Activated T-cell treated with anti-CD3 and anti-CD28 coated beads for 4 hours (primary cell): ENCODE measurements at regions not wholly inside any gene's neighbourhood (a gene's known extent, or its start where the extent isn't known, plus 50 kb on each side); places are given as distances from the start of the nearest gene placed in this dataset.

Experiments
- DNase-seq: peaks from one replicate; pipeline ENCODE4 v3.0.0-alpha.2; 2020

DNA sequence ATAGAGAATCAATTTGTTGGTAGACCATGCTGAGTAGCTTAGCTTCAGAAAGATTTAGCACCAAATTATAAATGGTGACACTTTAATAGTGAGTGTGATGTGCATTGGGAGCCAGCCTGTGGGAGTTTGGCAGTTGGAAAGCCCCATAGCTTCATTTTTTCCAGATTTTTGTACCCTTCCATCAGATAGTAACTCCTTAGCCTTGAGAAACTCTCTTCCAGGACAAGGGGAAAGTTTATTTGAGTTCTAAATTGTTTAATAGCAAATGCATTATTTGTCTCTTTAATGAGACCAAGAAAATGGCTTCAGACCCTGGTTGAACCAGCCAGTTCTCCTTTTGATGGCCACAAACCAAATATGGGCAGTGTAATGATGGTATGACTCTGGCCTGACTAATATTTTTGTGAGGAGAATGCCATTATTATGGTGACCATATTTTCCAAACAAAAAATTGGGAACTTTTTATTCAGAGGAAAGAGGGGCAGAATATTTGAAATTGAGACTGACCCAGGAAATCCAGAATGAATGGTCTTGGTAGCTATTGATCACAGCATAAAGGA is 49.8 kb downstream of the PLCE1 start:
- no peak for DNase-seq

DNA sequence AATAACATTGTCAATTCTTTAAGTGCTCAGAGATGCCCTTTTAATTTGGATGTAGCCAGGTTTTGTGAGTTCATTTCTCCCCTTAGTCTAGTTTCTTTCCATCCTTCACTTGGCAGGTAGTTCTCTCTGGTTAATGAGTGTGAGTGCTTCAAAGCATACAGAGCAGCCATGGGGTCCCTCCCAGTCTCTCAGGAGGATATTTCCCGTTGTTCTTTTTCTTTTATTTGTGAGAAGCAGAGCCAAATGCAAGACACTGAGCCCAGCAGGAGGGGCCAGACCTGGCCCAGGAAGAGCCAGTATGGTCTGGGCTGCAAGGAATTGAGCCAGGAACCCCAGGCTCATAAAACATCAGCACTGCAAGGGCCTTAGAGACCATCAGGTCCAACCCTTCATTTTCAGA is 52.4 kb downstream of the PLCE1 start:
- no peak for DNase-seq

DNA sequence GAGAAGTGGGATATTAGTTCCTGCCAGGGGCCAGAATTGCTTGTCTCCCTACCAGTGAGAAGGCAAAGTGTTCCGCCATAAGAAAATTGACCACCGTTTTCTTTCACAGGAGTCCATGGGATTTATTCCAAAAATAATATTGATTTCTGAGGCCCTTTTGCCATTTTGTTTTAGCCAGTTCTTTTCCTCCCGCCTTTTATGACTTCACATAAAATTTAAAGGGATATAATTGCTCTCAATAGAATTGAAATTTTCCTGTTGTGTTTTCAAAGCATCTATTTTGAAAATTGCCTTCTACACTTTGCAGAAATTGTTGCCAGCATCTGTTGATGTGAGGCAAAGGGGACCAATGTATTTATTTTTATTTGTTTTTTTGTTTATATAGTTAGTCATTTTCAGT is 53.6 kb downstream of the PLCE1 start:
- DNase-seq: no peak

DNA sequence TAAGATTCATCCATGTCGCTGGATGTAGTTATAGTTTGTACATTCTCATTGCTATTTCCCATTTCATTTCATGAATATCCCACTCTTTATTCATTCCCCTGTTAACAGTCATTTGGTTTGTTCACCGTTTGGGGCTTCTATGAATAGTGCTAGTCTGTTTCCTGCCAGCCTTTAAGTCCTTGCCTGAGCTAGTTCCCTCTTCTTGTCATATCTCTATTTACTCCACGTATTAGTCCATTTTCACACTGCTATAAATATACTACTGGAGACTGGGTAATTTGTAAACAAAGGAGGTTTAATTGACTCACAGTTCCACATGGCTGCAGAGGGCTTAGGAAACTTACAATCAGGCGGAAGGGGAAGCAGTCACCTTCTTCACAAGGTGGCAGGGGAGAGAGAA is 56.2 kb downstream of the PLCE1 start:
- no peak for DNase-seq

DNA sequence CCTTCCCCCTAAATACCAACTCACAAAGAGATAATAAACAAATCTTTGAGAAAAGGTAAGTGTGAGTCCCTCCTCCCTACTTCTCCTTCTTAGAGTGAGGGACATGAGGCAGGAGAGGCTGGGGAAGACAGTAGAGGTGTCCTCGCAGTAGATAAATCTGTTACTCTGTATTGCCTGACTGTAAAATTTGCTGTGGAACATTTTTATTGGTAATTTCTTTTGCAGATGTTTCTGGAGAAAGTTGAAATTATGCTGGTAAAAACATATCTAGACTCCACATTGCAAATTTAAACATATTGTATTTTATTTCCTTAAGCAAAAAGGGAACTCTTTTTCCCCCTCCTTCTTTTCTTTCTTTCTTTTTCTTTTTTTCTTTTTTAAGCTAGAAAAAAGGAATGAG is 58.5 kb downstream of the PLCE1 start:
- no peak for DNase-seq

DNA sequence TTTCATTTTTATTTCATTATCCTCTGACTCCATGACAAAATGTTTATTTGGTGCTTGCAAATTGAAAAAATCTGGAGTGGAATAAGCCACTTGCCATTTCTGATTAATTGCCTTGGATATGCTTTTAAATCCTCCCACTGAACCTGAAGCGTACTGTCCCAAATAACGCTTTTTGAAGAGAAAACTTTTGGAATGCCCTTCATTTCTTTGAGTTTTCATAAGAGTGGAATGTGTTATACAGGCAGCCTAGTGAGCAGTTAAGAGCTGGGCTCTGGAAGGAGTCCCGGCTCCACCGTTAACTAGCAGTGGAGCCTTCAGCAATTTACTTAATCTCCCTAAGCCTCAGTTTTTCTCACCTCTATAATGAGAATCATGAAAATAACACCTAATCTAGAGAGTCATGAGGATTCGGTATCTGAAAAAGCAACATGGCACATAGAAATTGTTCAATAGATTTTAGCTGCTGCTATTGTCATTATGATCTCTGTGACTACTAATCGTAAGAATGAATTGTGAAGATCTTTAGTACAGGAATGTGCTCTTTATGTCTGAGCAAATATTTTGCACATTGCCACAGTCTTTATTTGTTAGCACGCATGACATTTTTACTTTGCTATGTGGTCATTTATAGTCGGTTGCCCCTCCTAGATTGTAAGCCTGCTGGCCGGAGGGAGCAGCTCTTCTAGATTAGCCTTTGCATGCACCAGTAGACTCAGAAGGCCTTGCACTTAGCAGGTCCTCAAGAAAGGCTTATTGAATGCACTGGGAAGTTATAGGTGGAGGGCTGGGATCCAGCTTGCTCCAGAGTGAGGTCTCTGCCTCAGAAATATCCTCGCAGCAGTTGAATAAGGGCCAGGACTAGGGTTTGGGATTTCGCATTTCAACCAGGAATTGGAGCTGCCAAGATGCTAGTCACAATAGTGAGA is 59.4 kb downstream of the PLCE1 start:
- no peak for DNase-seq

DNA sequence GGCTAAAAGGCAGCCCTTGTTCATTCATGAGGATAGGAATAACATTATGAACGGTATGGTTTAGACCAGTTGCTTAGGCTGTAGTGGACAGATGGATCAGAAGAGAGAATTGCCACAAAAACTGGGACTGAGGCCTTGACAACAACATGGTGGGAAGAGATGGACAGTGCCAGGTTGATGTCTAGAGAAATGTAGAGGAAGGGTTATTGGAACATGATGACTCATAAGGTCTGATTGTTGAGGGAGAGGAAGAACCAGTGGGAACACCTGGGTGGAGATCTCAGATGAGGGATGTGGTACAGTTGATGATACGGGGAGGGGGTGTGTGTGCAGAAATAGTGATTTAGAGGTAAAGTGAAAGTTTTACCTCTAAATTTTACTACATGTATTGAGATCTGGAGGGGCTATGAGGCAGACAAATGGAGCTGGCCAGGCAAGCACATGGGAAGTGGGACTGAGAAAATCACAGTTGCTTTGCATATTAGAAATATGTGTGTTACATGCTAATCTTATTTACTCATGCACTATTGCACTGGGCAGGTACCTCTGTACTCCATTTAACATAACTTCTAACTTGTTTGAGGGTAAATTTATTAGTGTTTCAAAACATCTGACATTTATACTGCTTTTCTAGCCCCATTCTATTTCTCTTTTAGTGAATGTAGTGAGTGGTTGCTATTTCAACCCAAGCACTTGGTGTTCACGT is 65.6 kb downstream of the PLCE1 start:
- DNase-seq: no peak

DNA sequence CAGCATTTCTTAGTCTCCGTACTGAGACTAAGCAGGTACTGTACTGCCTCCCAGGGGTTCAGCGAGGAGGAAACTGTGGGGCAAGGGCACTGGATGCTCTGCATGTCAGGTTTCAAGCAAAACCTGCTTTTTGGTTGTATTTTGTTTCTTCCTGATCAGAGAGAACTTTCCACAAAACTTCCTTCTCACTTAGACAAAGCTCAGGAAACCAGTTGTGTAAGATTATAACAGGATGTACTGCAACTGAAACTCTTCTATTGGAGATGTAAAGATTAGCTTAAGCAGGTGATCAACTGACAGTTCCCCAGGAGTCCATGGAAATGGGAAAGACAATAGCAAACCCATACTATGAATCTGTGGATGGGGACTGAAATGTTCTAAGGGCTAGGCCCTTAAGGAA is 67.3 kb downstream of the PLCE1 start:
- no peak for DNase-seq

DNA sequence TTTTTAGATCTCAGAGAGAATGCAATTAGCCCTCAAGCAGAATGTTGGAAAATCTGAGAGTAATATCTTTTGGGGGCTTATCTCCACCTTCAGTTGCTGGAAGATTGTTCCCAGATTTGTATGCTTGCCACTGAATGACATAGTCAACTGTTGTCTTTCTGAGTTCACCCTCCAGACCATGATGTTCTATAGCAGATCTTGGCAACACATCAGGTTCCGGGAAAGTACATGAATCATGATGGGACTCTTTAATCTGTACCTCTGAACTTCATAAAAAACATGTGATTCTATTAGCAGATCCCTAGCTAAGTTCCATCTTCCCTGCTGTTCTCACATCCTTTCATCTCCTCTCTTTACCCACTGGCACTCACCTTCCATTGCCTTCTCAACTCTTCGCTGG is 68.9 kb downstream of the PLCE1 start:
- DNase-seq: no peak

DNA sequence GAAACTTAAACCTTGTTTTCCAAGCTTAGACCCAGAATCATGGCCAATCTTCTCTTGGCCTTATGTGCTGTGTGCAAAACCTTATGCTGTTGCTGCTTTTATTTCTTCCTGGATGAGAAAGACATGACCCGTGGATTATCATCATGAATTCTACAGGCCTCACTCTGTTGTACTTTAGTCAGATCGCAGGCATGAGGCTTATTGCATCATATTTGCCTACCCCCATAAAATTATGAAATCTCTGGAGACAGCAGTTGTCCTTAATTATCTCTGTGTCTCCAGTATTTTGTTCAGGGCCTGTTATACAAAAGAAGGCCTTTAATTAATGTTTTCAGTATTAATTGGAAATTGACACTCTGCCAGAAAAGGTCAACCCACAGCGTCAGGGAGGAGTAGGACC is 71.6 kb downstream of the PLCE1 start:
- DNase-seq: no peak

DNA sequence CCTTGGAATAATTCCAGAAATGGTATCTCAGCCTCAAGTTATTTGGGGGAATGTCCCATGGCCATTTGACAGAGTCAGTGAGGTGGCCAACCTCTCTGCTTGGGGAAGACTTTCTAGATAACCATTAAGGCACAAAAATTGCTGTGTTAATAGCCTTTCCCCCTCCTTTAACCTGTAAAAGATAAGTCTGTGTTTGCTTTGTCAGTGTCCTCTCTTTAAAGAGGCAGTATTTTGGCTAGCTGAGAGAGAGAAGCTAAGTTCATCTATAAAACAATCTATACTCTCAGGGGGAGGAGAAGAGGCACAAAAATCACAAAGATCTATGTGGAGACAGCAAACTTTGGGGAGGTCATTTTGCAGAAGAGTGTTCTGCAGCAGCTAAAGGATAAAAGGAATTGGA is 72.1 kb downstream of the PLCE1 start:
- DNase-seq: no peak

DNA sequence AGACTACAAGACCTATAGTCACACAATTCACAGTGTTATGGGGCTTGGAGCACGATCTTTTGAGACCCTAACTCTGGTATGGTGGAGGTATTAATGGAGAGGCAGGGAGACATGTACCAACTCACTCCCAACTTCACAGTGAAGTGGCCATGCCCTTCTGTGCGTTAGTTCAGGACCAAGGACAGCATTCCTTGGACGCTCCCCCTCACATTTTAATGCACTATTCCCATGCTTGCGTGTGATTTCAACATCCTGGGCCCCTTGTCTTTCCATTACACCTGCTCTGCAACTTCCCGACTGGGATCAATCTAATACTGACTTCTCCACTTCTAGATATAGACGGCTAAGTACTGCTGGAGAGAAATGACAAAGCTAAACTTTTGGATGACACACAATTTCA is 72.7 kb downstream of the PLCE1 start:
- no peak for DNase-seq

DNA sequence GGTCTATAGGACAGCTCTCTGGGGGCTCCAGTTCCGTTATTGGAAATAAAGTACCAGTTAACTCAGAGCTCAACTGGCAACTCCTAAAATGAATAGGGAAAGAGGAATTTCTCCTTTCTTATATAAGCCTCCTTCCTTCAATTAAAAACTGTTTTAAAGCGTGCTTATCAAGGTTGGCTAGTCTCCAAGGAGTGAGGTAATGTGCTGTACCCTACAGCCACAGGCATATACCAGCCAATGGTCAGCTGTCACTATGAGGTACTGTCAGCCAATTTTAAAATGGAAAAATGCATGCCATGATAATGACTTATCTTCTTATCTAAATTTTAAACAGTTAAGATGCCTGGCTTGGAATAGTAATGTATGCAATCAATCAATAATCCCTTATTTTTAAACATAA is 76.2 kb downstream of the PLCE1 start:
- DNase-seq: no peak

DNA sequence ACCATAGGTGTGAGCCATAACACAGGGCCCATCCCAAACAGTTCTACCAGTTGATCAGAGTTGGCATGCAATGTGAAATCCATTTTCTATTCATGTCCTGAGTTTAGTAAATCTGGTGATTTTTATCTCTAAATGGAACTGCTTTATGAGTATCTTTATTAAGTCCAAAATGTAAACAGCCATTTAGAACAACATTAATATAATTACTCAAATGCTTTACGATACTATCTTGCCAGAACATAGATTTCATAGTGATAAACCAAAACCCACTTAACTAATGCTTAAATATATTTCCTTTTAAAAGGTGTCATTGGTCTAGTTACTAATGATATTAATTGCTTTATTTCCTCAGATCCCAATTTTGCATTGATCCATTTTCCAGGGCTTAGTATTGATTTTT is 80.7 kb downstream of the PLCE1 start:
- DNase-seq: no peak

DNA sequence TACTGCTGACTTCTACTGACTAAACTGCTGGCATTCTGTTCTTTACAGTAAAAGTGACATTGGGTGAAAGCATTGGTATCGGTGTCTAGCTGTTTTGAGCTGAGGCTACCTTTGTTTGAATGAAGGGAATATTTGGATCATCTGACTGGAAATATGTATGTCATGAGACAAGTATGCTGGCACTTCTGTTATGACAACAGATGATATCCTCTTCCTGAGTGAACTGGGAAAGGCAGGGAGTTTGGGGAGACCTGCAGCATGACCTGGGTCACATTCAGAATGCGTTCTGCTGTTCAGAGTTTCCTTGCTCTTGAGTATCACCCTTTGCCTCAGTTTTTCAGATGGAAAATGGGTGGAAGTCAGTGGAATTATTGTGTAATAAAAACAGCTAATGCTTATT is 81.8 kb downstream of the PLCE1 start:
- no peak for DNase-seq

DNA sequence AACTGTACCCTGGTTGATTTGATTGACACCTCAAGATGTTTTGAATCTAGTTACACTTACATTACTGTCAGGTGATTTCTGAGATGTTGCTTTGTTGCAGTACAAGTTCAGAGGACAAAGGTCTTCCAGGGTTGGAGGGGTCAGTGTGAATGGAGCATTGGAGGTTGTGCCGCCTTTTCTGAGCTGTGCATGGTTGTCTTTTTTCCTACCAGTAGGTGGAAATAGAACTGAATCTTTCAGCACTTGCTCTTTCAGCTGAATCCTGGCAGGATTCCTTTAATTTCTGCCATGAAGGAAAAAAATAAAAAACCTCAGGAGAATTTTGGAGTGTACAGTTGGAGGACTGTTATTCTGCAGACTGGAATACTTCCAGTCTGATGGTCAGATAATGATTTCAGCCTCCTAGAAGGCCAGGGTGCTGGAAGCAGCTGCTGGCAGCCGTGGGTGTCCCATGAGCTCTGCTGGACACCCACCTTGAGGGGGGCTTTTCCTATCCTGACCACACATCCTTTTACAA is 82.7 kb downstream of the PLCE1 start:
- DNase-seq: no peak

DNA sequence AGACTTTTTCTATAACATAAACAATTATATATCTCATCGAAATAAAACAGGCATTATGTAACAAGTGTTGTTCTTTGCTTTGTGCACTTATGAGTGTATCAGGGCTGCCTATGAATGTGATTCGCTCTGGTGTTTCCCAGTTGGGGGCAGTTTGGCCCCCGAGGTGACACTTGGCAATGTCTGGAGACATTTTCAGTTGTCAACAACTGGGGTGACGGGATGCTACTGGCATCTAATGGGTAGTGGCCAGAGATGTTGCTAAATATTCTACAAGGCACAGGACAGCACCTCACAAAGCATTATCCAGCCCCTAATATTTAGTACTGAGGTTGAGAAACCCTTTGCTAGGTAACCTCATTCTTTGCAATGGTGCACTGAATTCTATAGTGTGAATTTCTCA is 83.3 kb downstream of the PLCE1 start:
- no peak for DNase-seq

DNA sequence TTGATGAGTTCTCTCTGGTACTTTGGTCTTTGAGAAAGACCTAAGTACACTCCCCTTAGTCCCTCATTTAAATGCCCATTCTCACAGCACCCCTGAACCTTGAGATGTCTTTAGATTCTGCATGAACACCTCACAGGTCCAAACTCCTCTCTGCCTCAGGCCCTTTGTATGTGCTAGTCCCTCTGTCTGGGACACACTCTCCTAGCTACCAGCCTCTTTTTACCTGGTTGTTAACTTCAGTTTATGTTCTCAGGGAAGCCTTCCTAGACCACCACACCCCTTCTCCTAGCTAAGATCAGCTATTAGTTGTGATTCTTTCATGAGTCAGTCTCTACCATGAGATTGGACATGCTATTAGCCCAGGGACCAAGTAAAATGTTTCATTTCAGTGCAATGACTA is 86.4 kb downstream of the PLCE1 start:
- DNase-seq: no peak

DNA sequence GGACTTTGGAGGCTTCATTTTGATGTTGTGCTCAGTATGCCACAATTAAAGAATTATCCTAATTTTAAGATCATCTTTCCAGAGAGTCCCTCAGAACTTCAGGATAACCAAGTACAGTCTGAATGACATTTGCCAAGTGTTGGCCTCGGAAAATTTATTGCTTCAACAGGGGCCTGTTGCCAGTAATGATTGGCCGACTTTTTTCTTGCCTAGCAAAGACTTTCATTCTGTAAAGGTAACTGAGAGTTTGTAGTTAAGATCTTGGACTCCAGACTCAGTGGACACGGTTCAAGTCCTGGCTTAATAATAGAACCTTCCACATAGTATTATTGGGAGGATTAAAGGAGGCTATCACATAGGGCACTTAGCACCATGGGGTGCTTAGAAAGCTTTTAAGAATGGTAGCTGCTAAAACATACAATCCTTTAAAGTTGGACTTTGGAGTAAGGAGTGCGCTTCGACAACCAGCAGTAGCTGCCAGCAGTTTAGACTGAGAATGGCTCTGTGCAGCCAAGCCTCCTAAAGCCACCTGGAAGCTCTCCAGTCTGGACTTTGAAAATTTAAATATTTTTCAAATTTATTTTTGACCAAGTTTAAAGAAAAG is 90.0 kb downstream of the PLCE1 start:
- DNase-seq: no peak

DNA sequence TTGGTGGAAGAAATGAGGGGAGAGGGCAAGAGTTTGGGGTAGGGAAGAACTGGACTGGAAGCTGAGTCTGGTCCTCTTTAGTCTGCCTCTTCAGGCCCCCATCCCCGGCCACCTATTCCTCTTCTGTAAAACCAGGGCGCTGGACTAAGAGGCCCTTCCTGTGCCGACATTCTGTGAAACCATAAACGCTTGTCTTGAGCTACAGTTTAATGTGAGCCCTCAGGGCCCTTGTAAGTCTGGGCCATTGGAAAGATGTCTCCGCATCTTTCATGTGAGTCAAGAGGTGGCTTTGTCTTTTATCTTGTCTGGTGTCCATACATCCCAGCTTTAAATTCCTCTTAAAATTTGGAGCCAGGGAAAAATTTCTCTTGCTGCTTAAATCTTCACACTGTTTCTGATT is 90.6 kb downstream of the PLCE1 start:
- DNase-seq: no peak

DNA sequence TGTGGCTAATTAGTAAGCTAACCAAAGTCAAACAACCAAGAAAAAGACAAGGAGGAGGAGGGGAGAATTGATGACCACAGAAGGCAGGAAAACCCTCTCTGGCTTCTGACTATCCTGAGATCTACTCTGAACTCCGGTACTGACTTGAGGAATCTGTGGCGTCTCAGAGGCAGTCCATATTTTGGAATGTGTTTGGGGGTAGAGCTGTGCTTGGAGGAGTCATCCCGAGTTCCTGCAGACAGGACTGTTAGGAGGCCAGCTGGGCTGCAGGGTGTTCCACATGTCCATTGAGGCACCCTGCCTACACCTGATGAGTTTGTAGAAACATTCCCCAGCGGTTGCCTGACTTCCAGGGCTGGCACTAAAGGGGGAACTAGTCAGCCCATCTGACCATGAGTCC is 91.6 kb downstream of the PLCE1 start:
- DNase-seq: no peak

DNA sequence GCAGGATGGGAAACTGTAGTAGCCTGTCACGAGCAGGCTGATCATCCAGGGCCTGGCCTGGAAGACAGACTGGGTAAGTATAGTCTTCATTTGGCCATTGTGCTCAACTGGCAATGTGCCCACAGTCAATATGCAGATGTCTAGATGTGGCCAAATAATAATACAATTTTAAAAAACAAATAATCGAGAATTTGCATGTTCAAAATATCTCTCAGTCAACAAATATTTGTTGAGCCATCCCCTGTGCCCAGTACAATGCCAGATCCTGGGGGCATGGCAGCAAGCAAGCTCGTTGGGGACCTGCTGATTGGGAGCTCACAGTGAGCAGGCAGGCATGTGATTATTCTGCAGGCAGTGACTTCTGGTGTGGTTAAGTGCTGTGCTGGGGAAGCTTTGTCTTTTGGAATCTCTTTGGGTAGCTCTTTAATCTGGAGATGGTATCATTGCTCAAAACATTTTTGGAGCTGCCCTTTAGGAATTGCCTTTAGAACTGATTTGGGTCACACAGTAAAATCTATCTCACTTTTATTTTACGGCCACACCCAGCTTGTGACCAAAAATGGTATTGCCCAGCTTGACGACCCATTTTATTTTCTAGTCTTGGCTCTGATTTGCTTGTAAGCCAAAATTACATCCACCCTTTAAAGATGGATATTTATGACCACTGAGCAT is 92.2 kb downstream of the PLCE1 start:
- no peak for DNase-seq

DNA sequence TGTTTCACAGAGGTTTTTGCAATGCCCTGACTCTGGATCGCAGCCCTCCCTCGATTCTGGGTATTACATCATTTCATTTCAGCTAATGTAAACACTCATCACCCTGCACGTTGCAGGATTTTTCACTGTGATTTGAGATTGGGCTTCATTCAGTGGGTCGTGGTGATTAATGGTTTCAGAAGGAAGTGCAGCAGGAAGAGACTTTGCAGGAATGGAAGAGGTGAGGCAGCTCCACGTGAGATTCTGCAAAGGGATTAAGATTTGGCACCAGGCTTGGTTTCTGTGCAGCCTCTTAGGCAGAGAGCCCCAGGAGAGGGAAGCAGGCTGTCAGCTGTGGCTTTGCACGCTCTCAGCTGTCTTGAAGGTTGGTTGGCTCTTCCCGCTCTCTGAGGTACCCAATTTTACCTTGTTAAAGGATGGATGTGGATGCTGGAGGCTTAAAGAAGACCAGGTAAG is 95.2 kb downstream of the PLCE1 start:
- DNase-seq: no peak
